ENCODE measurements at regions not wholly inside any gene's neighbourhood (a gene's known extent, or its start where the extent isn't known, plus 50 kb on each side); places are given as distances from the start of the nearest gene placed in this dataset.

DNA sequence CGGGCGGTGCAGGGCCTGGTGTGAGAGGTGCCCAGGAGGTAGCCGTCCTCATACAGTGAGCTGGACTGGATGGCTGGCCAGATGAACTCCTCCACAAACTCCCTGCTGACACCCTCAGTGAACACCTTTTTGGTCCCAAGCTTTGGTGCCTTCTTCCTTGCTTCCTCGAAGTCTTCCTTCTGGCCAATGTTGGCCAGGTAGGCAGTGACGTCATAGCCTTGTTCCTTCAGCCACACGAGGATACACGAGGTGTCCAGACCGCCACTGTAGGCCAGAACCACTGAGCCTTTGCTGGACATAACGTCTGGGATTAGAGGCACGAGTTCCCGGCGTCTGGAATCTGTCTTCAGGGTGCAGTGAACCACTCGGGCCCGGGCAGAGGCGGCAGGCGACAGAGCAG is 206.8 kb upstream of the SP4 start:
- DNase-seq (ENCODE audit: low spot score), result no peak

- DNase-seq (ENCODE audit: low spot score), result no peak
Measured at GRCh38 chr7:21238400-21239116, 189.3 kb upstream of the SP4 start.

- DNase-seq (ENCODE audit: low spot score), result no peak
Measured at GRCh38 chr7:21243265-21243664, 184.6 kb upstream of the SP4 start.

GRCh38 chr7:21251151-21251800 is 176.6 kb upstream of the SP4 start:
- no peak for DNase-seq (ENCODE audit: low spot score)

DNA sequence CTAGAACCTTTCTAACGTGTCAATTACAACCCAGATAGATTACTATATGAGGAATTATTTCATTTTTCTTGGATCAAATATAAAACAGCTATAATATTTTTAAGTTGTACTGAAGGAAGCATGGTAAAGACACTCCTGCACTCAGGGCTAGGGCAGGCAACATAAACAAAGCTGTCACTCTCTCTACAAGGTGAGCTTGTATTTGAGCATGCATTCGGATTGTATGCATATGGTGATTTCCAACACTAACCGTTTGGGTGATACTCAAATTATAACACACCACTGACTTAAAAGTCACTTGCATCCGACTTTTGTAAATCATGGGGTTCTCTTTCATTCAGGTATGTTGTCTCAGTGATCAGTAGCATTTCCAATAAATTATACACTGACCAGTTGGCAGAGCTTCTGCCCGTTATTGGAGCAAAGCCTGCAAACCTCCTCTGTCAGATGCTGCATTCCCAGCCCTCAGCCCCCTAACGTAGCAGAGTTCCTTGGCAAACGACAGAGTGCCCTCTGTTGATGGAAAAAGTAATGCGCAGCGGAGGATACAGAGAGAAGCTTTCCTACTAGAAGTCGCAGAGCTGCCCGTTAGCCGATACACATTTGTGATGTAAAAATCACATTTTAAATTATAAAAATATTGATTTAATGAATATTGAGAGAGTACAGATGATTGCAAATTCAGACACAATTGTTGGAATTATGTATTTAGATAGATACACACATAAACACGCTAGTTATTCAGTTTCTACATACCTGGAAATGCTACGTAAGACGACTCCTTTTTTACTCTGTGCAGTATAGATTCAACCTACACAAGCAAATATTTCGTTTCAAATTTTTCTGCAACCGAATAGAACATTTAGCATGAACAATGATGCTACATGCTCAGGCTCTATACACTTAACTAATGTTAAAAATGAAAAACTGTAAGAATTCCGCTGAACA is 173.9 kb upstream of the SP4 start:
- peak; percentile 22 for DNase-seq (ENCODE audit: low spot score)

DNA sequence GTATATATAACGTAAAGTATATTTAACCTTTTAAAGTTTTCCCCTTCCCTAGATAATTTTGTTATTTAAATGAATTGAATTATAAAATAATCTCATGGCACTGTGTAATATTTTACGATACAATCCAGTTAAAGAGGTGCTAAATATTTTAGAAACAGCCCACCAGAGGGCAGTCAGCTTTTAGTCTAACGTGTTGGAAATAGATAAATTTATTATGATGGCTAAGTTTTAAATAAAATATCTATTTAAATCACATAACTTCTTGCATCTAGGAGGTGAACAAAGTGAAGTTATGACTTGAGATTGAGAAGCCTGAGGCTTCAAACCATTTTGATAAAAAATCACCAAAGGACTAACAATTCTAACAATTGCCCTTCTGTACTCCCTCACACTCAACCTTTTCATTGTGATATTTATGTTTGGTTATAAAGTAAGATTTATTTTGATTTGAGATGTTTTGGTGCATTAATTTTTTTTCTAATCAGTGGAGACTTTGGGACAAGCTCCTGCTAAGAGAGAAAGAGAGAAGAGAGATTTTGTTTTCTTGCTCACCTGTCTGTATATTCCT is 171.5 kb upstream of the SP4 start:
- peak; percentile 3 for DNase-seq (ENCODE audit: low spot score)

GRCh38 chr7:21260939-21261338 is 166.9 kb upstream of the SP4 start:
- no peak for DNase-seq (ENCODE audit: low spot score)

DNA sequence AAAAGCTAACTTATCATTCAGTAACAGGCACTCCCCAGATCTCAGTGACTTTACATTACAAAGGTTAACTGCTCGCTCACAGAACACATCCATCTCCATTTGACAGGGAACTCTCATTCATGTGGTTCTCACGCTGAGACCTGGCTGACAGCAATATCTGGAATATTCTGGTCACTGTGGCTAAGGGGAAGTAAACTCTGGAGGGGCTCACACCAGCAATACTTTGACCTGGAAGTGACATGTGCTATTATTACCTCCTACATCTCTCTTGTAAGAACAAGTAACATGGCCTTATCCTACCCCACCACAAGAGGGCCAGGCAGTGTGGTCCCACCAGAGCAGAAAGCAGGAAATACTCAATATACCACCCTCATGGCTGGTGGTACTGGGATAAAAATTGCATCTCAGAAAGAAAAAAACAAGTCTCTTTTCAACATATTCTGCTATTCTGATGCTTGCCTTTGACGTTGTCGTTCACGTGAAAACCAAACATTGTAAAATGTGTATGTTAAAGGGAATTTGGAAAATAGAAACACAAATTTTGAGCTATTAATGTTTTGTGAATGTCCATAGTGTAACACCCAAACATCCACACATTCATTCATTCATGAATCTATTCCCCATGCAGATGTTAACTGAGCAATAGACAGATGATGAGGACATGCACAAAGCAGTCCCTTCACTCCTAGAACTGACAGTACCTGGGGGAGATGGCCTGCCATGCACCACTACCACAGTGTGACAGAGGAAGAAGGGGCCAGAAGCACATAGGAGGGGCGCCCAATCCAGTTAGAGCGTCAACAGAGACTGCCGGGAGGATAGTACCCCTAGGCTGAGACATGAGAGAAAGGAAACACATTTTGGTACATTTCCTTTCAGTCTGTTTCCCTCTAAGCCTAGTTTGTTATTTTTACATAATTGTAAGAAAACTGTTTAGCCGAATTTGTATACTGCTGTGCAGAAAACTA is 166.0 kb upstream of the SP4 start:
- DNase-seq (ENCODE audit: low spot score), result peak; percentile 4

GRCh38 chr7:21269021-21269420 is 158.9 kb upstream of the SP4 start:
- no peak for DNase-seq (ENCODE audit: low spot score)

GRCh38 chr7:21276471-21277035 is 151.3 kb upstream of the SP4 start:
- DNase-seq (ENCODE audit: low spot score), result no peak

- DNase-seq (ENCODE audit: low spot score), result no peak
Measured at GRCh38 chr7:21278944-21279343, 148.9 kb upstream of the SP4 start.

DNA sequence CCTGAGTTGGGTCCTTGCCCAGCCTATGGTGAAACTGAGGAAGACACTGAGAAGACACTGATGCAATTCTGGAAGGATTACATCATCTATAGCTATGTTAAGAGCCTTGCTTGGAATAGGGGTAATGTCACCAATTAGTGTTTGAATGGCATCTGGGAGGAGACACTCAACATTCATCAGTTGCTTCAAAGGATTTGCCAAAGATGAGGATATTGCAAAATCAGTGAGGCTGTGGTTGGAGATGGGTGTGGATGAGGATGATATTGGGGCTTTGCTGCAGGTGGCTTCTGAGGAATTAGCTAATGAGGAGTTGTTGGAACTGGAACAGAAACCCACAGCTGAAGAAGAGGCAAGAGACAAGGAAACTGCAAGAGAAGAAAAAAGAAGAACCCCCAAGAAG is 146.7 kb upstream of the SP4 start:
- no peak for DNase-seq (ENCODE audit: low spot score)

- DNase-seq (ENCODE audit: low spot score), result no peak
Measured at GRCh38 chr7:21293771-21294170, 134.1 kb upstream of the SP4 start.

- DNase-seq (ENCODE audit: low spot score), result no peak
Measured at GRCh38 chr7:21299766-21300165, 128.1 kb upstream of the SP4 start.

GRCh38 chr7:21300692-21301091 is 127.2 kb upstream of the SP4 start:
- no peak for DNase-seq (ENCODE audit: low spot score)

GRCh38 chr7:21304808-21305375 is 123.0 kb upstream of the SP4 start:
- no peak for DNase-seq (ENCODE audit: low spot score)

- no peak for DNase-seq (ENCODE audit: low spot score)
Measured at GRCh38 chr7:21305455-21306235, 122.2 kb upstream of the SP4 start.

DNA sequence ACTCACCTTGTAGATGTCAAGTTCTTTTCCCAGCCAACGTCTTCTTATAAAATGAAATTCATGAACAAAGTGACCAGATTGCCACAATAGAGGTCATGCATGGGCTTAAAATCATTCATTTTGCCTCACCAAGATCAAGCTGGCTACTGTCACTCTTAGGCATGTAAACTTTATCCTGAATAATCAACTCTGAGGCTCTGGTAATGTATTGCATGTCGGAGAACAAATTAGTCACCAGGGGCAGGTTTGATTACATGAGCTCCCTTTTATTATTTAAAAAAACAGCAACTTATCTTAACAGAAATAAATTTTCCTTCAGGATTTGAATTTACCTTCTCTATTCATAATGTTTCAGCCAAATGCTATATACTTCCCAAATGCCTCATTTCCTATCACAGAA is 112.9 kb upstream of the SP4 start:
- DNase-seq (ENCODE audit: low spot score), result no peak

GRCh38 chr7:21317966-21318915 is 109.6 kb upstream of the SP4 start:
- DNase-seq (ENCODE audit: low spot score), result no peak

Data from AG08396 (cell line).